ENCODE measurements at regions not wholly inside any gene's neighbourhood (a gene's known extent, or its start where the extent isn't known, plus 50 kb on each side); places are given as distances from the start of the nearest gene placed in this dataset.
"Not testable (repeated sequence)": the region's sequence is repeated elsewhere in the genome, so short reads cannot be mapped to it uniquely, and the experiment has no call there.

- no peak for DNase-seq
These were observed 810.0 kb downstream of the RAB28 start for GRCh38 chr4:12674184-12674583.

DNA sequence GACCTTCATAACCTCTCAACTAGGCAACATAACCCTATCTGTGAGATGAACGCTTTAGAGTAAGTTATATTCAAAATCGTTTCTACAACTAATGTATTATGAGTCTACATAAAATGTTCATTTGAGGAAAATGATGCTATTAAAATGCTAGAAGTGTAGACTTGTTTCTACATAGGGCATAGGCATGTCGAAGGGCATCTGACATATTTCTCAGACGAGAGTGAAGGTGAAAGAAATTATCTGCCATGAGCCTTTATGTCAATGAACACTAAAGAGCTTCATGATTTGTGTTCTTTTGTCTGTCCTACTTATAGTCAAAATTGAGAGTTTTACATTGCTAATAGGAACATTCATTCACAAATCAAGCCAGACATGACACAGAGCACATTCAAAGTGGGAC lies 811.8 kb downstream of the RAB28 start:
- no peak for DNase-seq

GRCh38 chr4:12658146-12658545 lies 826.0 kb downstream of the RAB28 start:
- DNase-seq: no peak

GRCh38 chr4:12651876-12652275 lies 832.3 kb downstream of the RAB28 start:
- no peak for DNase-seq

DNA sequence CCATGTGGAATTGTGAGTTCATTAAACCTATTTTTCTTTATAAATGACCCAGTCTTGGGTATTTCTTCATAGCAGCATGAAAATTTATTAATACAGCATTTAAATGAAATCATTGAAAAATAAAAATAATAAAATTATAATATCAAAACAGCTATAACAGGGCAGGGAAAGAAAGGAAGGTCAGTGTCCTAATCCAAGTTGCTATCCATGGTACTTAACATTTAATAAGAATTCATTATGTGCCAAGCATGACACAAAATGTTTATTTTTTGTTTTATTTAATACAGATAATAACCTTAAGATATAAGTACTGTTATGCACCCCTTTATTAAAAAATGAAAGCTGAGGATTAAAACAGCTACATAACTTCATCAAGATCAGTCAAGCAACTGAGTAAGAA lies 838.4 kb downstream of the RAB28 start:
- no peak for DNase-seq

DNA sequence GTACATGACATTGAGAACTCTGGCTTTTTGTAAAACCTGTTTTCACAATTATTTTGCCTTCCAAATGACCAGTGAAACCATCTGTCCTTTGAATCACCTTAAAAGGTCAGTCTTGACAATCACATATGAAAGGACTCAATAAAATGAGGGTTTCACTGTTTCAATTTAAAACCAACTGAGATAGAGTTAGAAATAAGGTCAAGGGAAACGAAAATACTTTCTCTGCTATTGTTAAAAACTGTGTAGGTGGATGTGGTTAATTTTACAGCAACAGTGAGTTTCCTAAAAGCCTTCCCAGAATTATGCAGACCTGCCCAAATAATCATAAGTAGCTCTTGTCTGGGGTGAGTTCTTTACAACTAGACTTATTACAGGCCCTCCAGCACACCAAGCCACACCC lies 839.9 kb downstream of the RAB28 start:
- no peak for DNase-seq

DNA sequence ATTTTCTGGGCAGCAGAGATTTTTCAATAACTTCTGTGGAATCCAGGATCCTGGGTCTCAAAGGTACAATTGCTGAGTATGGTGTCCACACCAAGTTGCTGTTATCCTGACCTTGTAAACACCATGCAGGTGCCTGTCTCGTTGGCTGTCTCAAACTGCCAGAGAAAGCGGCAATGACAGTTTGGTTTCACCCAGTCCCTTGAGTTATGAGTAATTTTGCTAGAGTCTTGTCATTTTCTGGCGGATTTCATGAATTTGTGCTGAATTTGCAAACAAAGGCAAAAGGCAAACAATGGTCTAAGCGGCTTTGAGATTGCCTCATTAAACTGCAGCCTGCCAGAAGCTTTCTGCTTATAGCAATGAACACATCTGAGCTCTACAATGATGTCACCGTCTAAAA lies 847.9 kb downstream of the RAB28 start:
- DNase-seq: no peak

- no peak for DNase-seq
These were observed 848.5 kb downstream of the RAB28 start for GRCh38 chr4:12635629-12636028.

DNA sequence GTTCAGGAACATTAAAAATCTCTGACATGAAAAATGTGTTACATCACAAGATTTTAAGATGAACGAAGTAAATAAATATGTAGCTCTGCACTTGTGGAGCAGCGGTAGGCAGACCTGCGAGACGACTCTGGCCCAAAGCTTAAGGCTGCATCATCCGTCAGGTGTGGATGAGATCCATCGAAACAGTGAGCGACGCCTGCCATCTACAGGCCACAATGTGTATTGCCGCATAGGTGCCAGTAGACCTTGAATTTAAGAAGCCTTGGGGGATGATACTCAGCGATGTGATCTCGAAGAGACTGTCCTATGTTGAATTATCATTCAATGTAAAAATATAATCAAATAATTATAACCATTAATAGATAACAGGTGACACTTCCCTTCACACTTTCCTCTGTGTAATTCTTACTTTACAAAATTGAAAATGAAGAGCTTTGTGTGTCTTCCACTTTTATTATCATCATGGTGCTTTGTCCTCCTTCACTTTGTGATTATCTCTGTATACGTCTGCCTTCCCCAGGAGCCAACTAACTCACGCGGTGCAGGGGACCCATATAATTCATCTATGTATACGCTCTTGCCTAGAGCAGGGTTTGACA lies 851.0 kb downstream of the RAB28 start:
- peak; percentile 52 for DNase-seq

DNA sequence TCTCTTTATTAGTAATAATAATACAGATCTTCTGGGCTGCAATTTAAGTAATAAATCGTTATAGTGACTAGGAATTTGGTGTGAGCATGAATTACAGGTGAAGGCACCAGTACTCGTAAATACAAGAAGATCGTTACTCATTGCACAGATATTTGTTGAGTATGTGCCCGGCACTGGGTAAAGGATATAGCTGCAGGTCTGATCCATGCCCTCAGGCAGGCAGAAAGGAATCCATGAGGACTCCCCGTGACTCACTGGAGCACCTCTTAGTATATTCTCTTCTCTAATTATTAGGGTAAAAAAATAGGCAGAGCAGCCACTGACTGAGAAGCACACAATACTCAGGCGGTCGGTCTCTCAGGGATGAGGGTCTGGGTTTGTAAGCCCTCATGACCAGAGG lies 868.3 kb downstream of the RAB28 start:
- DNase-seq: no peak

DNA sequence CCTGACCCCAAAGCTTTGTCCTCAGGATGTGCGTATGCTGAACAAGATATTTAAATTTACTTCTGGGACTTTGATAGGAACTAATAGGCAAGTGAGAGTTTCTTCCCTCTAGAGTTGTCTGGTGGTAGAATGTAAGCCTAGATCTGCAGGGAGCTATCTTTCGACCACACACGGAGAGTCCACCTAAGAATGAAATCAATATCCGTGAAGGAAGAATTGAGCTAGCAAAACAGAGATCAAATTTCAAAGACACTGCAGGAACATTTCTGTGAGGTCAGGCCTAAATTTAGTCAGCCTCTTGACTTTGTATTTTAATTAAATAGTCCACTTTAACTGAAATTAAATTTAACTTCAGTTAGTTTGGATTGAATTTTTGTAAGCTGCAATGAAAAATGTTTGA lies 871.3 kb downstream of the RAB28 start:
- no peak for DNase-seq

DNA sequence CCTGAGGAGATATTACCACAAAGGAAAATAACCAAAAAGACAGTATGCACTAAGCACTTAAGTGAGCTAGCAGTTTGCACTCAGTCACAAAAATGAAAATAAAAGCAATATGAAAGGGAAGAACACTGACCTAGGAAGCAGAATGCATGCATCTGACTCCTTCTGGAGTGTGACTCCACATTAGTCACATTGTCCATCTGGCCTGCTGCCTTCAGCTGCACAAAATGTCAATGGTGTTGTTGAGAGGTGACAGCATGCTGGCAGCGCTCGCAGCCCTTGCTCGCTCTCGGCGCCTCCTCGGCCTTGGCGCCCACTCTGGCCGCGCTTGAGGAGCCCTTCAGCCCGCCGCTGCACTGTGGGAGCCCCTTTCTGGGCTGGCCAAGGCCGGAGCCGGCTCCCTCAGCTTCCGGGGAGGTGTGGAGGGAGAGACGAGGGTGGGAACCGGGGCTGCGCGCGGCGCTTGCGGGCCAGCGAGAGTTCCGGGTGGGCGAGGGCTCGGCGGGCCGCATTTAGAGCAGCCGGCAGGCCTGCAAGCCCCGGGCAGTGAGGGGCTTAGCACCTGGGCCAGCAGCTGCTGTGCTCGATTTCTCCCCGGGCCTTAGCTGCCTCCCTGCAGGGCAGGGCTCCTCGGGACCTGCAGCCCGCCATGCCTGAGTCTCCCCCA lies 874.8 kb downstream of the RAB28 start:
- not testable (repeated sequence) for DNase-seq

DNA sequence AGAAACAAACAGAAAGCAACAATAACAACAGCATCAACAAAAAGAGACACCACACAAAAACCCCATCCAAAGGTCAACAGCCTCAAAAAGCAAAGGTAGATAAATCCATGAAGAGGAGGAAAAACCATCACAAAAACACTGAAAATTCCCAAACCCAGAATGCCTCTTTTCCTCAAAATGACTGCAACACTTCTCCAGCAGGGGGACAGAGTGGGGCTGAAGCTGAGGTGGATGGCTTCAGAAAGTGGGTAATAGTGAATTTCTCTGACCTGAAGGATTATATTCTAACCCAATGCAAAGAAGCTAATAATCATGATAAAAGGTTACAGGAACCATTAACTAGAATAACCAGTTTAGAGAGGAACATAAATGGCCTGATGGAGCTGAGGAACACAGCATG lies 888.2 kb downstream of the RAB28 start:
- DNase-seq: no peak

- DNase-seq: no peak
These were observed 888.7 kb downstream of the RAB28 start for GRCh38 chr4:12595489-12595888.

GRCh38 chr4:12588582-12588981 lies 895.6 kb downstream of the RAB28 start:
- DNase-seq: no peak

GRCh38 chr4:12586242-12587006 lies 897.7 kb downstream of the RAB28 start:
- no peak for DNase-seq

GRCh38 chr4:12584116-12584875 lies 899.8 kb downstream of the RAB28 start:
- no peak for DNase-seq

GRCh38 chr4:12583275-12583674 lies 900.9 kb downstream of the RAB28 start:
- no peak for DNase-seq

DNA sequence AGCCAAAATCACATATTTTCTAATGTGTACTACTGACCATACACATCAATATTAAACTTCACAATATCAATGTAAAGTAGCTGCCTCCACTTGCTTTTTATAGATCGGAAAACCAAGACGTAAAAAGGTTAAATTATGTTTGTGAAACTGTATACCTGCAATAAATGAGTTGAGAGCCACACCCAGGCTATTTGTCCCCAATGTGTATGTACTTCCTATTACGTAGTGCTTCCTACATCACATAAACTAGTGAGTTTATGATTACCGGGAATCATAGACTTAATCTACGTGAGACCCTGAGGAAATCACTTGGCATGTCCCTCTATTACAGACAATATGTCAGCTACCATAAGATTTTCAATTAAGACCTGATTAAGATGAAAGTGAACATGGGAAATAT lies 903.4 kb downstream of the RAB28 start:
- no peak for DNase-seq

DNA sequence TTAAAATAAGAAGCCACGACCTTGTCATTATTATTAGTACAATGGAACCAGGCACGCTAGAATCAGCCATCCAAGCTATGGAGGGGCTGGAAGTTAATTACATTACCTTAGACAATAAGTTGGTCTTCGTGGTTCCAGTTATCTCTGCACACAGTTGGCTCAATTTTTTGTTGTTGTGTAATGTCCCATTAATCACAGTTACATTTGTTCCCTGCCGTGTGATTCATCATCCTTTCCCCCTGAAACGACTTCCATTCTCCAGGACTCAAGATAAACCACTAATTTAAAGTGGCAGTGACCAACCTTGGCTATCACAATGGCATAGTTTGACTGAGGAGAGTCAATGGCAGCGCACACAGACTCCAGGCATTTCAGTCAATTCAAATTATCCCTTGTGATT lies 905.0 kb downstream of the RAB28 start:
- DNase-seq: no peak

DNA sequence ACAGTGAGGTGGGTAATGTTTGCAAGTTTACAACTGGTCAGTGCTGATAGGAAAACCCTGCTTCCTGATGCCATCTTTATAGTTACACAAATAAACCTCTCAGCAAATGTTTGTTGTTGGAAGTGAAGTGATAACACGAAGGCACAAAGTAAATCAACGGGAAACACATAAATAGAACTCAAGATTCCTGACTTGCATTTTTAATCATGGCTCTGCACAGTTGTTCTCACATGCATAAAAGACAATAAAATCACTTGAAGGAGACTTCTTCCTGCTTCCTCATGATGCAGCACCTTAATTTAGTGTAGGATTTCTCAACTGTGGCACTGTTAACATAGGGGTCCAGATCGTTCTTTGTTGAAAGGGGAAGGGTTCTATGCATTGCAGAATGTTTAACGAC lies 907.7 kb downstream of the RAB28 start:
- no peak for DNase-seq

DNA sequence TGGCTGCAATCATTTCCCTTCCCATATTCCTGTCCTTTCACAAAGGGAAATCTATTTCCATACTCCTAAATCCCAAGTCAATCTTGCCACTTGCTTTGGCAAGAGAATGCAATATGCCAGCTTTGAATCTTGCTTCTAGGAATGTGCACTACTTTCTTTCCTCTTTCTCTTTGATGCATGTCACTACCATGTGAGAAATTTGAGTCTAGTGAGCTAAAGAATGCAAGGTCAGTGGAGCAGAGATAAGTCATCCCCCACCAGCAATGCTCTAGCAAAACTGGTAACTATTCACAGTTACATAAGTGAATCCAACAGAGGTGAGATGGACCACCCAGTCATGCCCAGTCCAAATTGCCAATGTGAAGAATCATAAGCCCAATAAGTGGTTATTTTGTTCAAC lies 910.4 kb downstream of the RAB28 start:
- DNase-seq: no peak

GRCh38 chr4:12562476-12563140 lies 921.5 kb downstream of the RAB28 start:
- no peak for DNase-seq
